ENCODE measurements at regions not wholly inside any gene's neighbourhood (a gene's known extent, or its start where the extent isn't known, plus 50 kb on each side); places are given as distances from the start of the nearest gene placed in this dataset.

DNA sequence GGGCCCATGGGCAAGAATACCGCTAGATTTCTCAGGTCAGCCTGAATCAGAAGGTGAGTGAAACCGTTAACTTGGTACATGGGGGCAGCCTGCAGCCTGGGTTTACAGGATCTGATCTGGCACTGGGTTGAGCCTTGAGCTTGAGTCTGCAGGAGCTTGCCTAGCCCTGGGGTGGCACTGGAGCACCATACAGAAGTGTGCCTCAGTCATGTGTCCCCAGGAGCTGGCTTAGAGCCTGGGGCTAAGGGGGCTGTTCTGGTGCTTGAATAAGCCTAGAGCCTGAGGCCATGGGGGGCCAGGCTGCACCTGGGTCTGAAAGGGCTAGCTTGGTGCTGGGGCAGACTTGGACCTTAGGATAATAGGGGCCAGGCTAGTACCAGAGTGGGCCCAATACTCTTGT, 457.2 kb upstream of the PBX1 start:
- no peaks in the 10 kb centered on the region for H3K9me3 ChIP-seq (ENCODE audit: control insufficient read depth, low read depth, low read length)

More for the DNA sequence above, 457.2 kb upstream of the PBX1 start:
- Mint-ChIP-seq H3K27ac (no peak overlapping the region), H3K27me3 (ENCODE audit: low read depth) (no peaks in the 10 kb centered on the region), H3K4me3 (no peak overlapping the region), H3K4me1 (no peaks in the 10 kb centered on the region), H3K36me3 (ENCODE audit: insufficient read depth in 1 of 3, low read depth in 3 of 3) (no peaks in the 10 kb centered on the region), H3K9me3 (peaks cover 0 to 2% of the 10 kb centered on the region in 2 experiments; a peak in 1 of 5 replicates)
- Histone ChIP-seq H3K79me2 (ENCODE audit: insufficient read depth, low read length) (no peaks in the 10 kb centered on the region), H3K4me2 (ENCODE audit: insufficient read depth, insufficient read length, low read length) (no peak overlapping the region), H2BK20ac (ENCODE audit: low read depth, low read length, poor library complexity, severe bottlenecking) (no peak overlapping the region), H3K27ac (ENCODE audit: insufficient read length, low read depth, low read length) (no peak overlapping the region), H3K4ac (ENCODE audit: low read depth, low read length) (no peak overlapping the region), H3T11ph (ENCODE audit: low read length) (no peak overlapping the region), H3K27me3 (ENCODE audit: insufficient read depth, low read length) (no peaks in the 10 kb centered on the region), H4K20me1 (ENCODE audit: control insufficient read depth, insufficient read depth, insufficient read length) (no peaks in the 10 kb centered on the region), H2AFZ (ENCODE audit: low read length) (no peak overlapping the region), H2BK120ac (ENCODE audit: low read depth, low read length, poor library complexity, severe bottlenecking) (no peak overlapping the region), H4K8ac (replicated peaks; ENCODE audit: insufficient read length, low read depth, low read length) (no peak overlapping the region), H3K23ac (ENCODE audit: insufficient read length, low read depth, low read length) (no peak overlapping the region), H4K91ac (ENCODE audit: insufficient read length, low read depth, low read length) (no peak overlapping the region), H3K79me1 (ENCODE audit: insufficient read depth, low read depth, low read length, poor library complexity, severe bottlenecking) (no peaks in the 10 kb centered on the region), H2AK5ac (ENCODE audit: insufficient read length, low read length) (no peak overlapping the region), H2BK15ac (ENCODE audit: low read depth, low read length) (no peak overlapping the region), H3K18ac (ENCODE audit: insufficient read length, low read depth, low read length) (no peak overlapping the region), H3K56ac (ENCODE audit: insufficient read length, low read depth, low read length) (no peak overlapping the region), H4K5ac (ENCODE audit: insufficient read length, low read depth, low read length) (no peak overlapping the region), H2BK12ac (ENCODE audit: insufficient read length, low read depth, low read length) (no peak overlapping the region), H3K23me2 (ENCODE audit: insufficient read length, low read depth, low read length, poor library complexity, severe bottlenecking) (no peaks in the 10 kb centered on the region), H3K9ac (ENCODE audit: extremely low read depth, insufficient read length, low read length) (no peak overlapping the region), H3K4me1 (ENCODE audit: insufficient read depth, low read length) (no peaks in the 10 kb centered on the region), H3K14ac (ENCODE audit: insufficient read depth, low read length) (no peak overlapping the region), H2BK5ac (ENCODE audit: insufficient read length, low read length) (no peak overlapping the region)
- no CpG with 5 or more reads among the region's 2 CpGs for WGBS (ENCODE audit: extremely low coverage, insufficient read length, low lambda C conversion rate)
- TF ChIP-seq, protein P1, sequence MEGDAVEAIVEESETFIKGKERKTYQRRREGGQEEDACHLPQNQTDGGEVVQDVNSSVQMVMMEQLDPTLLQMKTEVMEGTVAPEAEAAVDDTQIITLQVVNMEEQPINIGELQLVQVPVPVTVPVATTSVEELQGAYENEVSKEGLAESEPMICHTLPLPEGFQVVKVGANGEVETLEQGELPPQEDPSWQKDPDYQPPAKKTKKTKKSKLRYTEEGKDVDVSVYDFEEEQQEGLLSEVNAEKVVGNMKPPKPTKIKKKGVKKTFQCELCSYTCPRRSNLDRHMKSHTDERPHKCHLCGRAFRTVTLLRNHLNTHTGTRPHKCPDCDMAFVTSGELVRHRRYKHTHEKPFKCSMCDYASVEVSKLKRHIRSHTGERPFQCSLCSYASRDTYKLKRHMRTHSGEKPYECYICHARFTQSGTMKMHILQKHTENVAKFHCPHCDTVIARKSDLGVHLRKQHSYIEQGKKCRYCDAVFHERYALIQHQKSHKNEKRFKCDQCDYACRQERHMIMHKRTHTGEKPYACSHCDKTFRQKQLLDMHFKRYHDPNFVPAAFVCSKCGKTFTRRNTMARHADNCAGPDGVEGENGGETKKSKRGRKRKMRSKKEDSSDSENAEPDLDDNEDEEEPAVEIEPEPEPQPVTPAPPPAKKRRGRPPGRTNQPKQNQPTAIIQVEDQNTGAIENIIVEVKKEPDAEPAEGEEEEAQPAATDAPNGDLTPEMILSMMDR (conservative IDR thresholded peaks at IDR 0.05): no peak
- no peak for DNase-seq
